Loucy (cell line): ENCODE measurements at regions not wholly inside any gene's neighbourhood (a gene's known extent, or its start where the extent isn't known, plus 50 kb on each side); places are given as distances from the start of the nearest gene placed in this dataset.

ENCODE experiments used
- H2AFZ ChIP-seq: fragments of 200-600 bp; sonication (generic); 2 replicates; pipeline ENCODE4 v1.6.0; 2016; ENCODE audit warnings: antibody characterized with exemption, mild to moderate bottlenecking, low read length, moderate library complexity
- H3F3A ChIP-seq: fragments of 200-600 bp; 2 replicates; pipeline ENCODE4 v1.6.0; 2016; ENCODE audit warnings: antibody characterized with exemption, low read depth, mild to moderate bottlenecking
- H3K27me3 ChIP-seq: fragments of 200-600 bp; sonication (generic); 2 replicates; pipeline ENCODE4 v1.6.1; 2014; ENCODE audit warnings: low read length, mild to moderate bottlenecking; ENCODE audit not compliant: insufficient read depth, poor library complexity, severe bottlenecking
- H3K36me3 ChIP-seq: fragments of 200-600 bp; sonication (generic); 2 replicates; pipeline ENCODE4 v1.6.1; 2016; ENCODE audit warnings: low read length; ENCODE audit not compliant: insufficient read depth
- H3K4me1 ChIP-seq: fragments of 200-600 bp; sonication (generic); 2 replicates; pipeline ENCODE4 v1.5.1; 2014; ENCODE audit warnings: low read length, mild to moderate bottlenecking; ENCODE audit not compliant: insufficient read depth, poor library complexity, severe bottlenecking
- H3K4me2 ChIP-seq: fragments of 200-600 bp; sonication (generic); 2 replicates; pipeline ENCODE4 v1.6.0; 2014; ENCODE audit warnings: antibody characterized with exemption, low read length, low read depth, mild to moderate bottlenecking; ENCODE audit not compliant: poor library complexity, severe bottlenecking
- H3K4me3 ChIP-seq: fragments of 200-600 bp; sonication (generic); 2 replicates; pipeline ENCODE4 v1.5.1; 2014; ENCODE audit warnings: low read length, mild to moderate bottlenecking, mixed read lengths; ENCODE audit not compliant: poor library complexity, severe bottlenecking
- H3K79me2 ChIP-seq: fragments of 200-600 bp; sonication (generic); 2 replicates; pipeline ENCODE4 v1.6.1; 2014; ENCODE audit warnings: low read length; ENCODE audit not compliant: insufficient read depth
- H3K9ac ChIP-seq: fragments of 200-600 bp; sonication (generic); 2 replicates; pipeline ENCODE4 v1.6.0; 2014; ENCODE audit warnings: mild to moderate bottlenecking, low read depth, low read length, moderate library complexity; ENCODE audit not compliant: poor library complexity, severe bottlenecking
- H3K9me2 ChIP-seq: fragments of 200-600 bp; sonication (generic); replicated peaks from 2 replicates; pipeline ENCODE4 v1.6.1; 2016; ENCODE audit warnings: low read depth, low read length, mixed read lengths
- H3K9me3 ChIP-seq: fragments of 200-600 bp; sonication (generic); 2 replicates; pipeline ENCODE4 v1.6.1; 2014; ENCODE audit warnings: mild to moderate bottlenecking, antibody characterized with exemption, low read length, low read depth; ENCODE audit not compliant: insufficient read depth
- H4K20me1 ChIP-seq: fragments of 200-600 bp; sonication (generic); 2 replicates; pipeline ENCODE4 v1.6.0; 2014; ENCODE audit warnings: antibody characterized with exemption, low read length, mild to moderate bottlenecking; ENCODE audit not compliant: insufficient read depth, poor library complexity, severe bottlenecking
- EZH2phosphoT487 ChIP-seq: fragments of 200-600 bp; IDR thresholded peaks from 2 replicates; pipeline ENCODE4 v1.6.1; 2018; ENCODE audit warnings: antibody characterized with exemption, mild to moderate bottlenecking, moderate library complexity, borderline replicate concordance
- TF ChIP-seq, protein P1 (sequence below): fragments of 200-600 bp; sonication (generic); conservative IDR thresholded peaks from 2 replicates; pipeline ENCODE4 v1.5.1; 2014; ENCODE audit warnings: mild to moderate bottlenecking, antibody characterized with exemption, low read length

DNA sequence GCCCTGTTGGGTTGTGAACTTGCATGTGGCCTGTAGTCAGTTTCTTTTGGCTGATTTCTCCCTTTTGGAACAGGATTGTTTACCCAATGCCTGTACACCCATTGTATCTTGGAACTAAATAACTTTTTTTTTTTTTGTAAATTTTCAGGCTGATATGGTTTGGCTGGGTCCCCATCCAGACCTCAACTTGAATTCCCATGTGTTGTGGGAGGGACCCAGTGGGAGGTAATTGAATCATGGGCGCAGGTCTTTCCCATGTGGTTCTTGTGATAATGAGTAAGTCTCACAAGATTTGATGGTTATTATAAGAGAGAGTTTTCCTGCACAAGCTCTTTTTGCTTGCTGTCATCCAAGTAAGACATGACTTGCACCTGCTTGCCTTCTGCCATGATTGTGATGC, 253.8 kb upstream of the GBE1 start:
- Histone ChIP-seq H3K9me3 (no peaks in the 10 kb centered on the region), H3K79me2 (no peaks in the 10 kb centered on the region), H3K4me1 (no peaks in the 10 kb centered on the region), H3K9me2 (no peaks in the 10 kb centered on the region), H3K4me2 (no peak overlapping the region), H3K36me3 (no peaks in the 10 kb centered on the region), H3K27me3 (no peaks in the 10 kb centered on the region), H3K9ac (no peak overlapping the region), H3K4me3 (no peak overlapping the region), H2AFZ (no peak overlapping the region), H3F3A (no peaks in the 10 kb centered on the region), H4K20me1 (no peaks in the 10 kb centered on the region)
- no peak for TF ChIP-seq EZH2phosphoT487
- TF ChIP-seq, protein P1, sequence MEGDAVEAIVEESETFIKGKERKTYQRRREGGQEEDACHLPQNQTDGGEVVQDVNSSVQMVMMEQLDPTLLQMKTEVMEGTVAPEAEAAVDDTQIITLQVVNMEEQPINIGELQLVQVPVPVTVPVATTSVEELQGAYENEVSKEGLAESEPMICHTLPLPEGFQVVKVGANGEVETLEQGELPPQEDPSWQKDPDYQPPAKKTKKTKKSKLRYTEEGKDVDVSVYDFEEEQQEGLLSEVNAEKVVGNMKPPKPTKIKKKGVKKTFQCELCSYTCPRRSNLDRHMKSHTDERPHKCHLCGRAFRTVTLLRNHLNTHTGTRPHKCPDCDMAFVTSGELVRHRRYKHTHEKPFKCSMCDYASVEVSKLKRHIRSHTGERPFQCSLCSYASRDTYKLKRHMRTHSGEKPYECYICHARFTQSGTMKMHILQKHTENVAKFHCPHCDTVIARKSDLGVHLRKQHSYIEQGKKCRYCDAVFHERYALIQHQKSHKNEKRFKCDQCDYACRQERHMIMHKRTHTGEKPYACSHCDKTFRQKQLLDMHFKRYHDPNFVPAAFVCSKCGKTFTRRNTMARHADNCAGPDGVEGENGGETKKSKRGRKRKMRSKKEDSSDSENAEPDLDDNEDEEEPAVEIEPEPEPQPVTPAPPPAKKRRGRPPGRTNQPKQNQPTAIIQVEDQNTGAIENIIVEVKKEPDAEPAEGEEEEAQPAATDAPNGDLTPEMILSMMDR, result no peak

DNA sequence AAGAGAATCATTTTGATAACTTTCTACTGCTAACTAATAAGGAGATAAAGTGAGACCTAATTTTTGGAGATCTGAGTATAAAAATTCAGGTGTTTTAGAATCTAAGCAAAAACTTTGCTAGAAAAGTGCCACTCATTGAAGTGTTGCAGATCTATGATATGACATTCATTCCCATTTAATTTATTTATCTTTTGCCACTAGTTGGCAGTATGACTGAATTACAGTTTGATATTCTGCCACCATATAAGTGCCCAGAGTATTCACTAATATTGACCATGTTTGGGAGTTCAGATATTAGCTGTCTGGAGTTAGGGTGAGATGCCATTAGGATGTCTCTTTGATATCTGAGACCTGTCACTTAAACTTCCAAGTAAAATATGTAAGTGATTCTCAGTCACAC, 251.3 kb upstream of the GBE1 start:
- no peaks in the 10 kb centered on the region for H3K4me1 ChIP-seq
- H2AFZ ChIP-seq, result no peak overlapping the region
- TF ChIP-seq EZH2phosphoT487, result no peak
- TF ChIP-seq, protein P1, result peak; percentile 63
- no peak overlapping the region for H3K9ac ChIP-seq
- no peaks in the 10 kb centered on the region for H3K27me3 ChIP-seq
- H3K36me3 ChIP-seq, result no peaks in the 10 kb centered on the region
- no peaks in the 10 kb centered on the region for H3K79me2 ChIP-seq
- H3K9me2 ChIP-seq, result no peaks in the 10 kb centered on the region
- no peak overlapping the region for H3K4me2 ChIP-seq
- no peaks in the 10 kb centered on the region for H3K9me3 ChIP-seq
- H3K4me3 ChIP-seq, result no peak overlapping the region
- no peaks in the 10 kb centered on the region for H4K20me1 ChIP-seq
- H3F3A ChIP-seq, result no peaks in the 10 kb centered on the region

DNA sequence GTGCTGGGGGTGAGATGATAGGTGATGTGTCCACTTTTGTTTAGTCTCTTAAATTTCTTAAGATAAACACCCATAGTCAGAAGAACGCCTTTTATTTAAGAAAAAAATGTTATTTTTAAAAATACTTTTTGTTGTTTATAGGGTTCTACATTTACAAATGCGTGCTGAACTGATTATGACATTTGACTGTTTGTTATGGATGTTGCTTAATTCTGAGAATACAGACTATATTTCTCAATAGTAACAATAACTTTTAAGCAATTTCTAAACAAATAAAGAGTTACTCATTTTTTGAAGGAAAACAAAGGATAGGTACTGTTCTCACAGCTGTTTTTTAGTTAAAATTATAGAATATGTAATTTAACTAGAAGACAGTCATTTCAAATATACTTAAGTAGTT, 249.9 kb upstream of the GBE1 start:
- no peak for TF ChIP-seq EZH2phosphoT487
- TF ChIP-seq, protein P1, result no peak
- no peak overlapping the region for H3K4me3 ChIP-seq

More for the DNA sequence above, 249.9 kb upstream of the GBE1 start:
- H2AFZ ChIP-seq, result no peak overlapping the region
- no peaks in the 10 kb centered on the region for H3K79me2 ChIP-seq
- no peaks in the 10 kb centered on the region for H3K27me3 ChIP-seq
- no peaks in the 10 kb centered on the region for H4K20me1 ChIP-seq
- H3K9me2 ChIP-seq, result no peaks in the 10 kb centered on the region
- no peaks in the 10 kb centered on the region for H3K9me3 ChIP-seq
- H3F3A ChIP-seq, result no peaks in the 10 kb centered on the region
- H3K4me1 ChIP-seq, result no peaks in the 10 kb centered on the region
- no peak overlapping the region for H3K9ac ChIP-seq
- H3K4me2 ChIP-seq, result no peak overlapping the region
- H3K36me3 ChIP-seq, result no peaks in the 10 kb centered on the region
